Type B pancreatic cell (in vitro differentiated cells): ENCODE measurements at regions not wholly inside any gene's neighbourhood (a gene's known extent, or its start where the extent isn't known, plus 50 kb on each side); places are given as distances from the start of the nearest gene placed in this dataset.

Source experiments
- DNase-seq: peaks from one replicate; pipeline ENCODE4 v3.0.0; 2021; ENCODE audit warnings: mixed read lengths; ENCODE audit not compliant: unreplicated experiment; ENCODE audit errors: extremely low spot score
- H3K27ac Mint-ChIP-seq: 2 replicates; pipeline ENCODE4 v1.8.0; 2021; ENCODE audit warnings: mild to moderate bottlenecking, mixed read lengths
- H3K27me3 Mint-ChIP-seq: 2 replicates; pipeline ENCODE4 v1.8.0; 2021; ENCODE audit warnings: mixed read lengths
- H3K36me3 Mint-ChIP-seq: 2 replicates; pipeline ENCODE4 v1.8.0; 2021; ENCODE audit warnings: mixed read lengths
- H3K4me1 Mint-ChIP-seq: one replicate; pipeline ENCODE4 v1.8.0; 2021; ENCODE audit warnings: mixed read lengths; ENCODE audit not compliant: unreplicated experiment
- H3K4me3 Mint-ChIP-seq: 2 replicates; pipeline ENCODE4 v1.8.0; 2021; ENCODE audit warnings: mild to moderate bottlenecking, mixed read lengths
- H3K9me3 Mint-ChIP-seq: 2 replicates; pipeline ENCODE4 v1.8.0; 2021; ENCODE audit warnings: mixed read lengths
- CTCF ChIP-seq: fragments of 200-600 bp; sonication (generic); conservative IDR thresholded peaks from 2 replicates; pipeline ENCODE4 v1.5.0; 2021; ENCODE audit warnings: antibody characterized with exemption, mild to moderate bottlenecking

GRCh38 chr2:71891719-71892422 is 255.8 kb downstream of the CYP26B1 start:
- no peak overlapping the region for H3K4me3 Mint-ChIP-seq
- H3K27me3 Mint-ChIP-seq: peaks cover 4% of the 10 kb centered on the region
- peaks cover 8% of the 10 kb centered on the region for H3K4me1 Mint-ChIP-seq
- H3K27ac Mint-ChIP-seq: no peak overlapping the region
- DNase-seq: peak; percentile 40
- TF ChIP-seq CTCF: no peak
- H3K36me3 Mint-ChIP-seq: no peaks in the 10 kb centered on the region
- H3K9me3 Mint-ChIP-seq: no peaks in the 10 kb centered on the region

- peaks cover 9% of the 10 kb centered on the region for H3K27me3 Mint-ChIP-seq
- no peak overlapping the region for H3K27ac Mint-ChIP-seq
- H3K4me1 Mint-ChIP-seq: peaks cover 8% of the 10 kb centered on the region
- DNase-seq: peak; percentile 48
- no peak for TF ChIP-seq CTCF
- H3K9me3 Mint-ChIP-seq: no peaks in the 10 kb centered on the region
- H3K4me3 Mint-ChIP-seq: no peak overlapping the region
- no peaks in the 10 kb centered on the region for H3K36me3 Mint-ChIP-seq
Measured at GRCh38 chr2:71891155-71891554, 256.5 kb downstream of the CYP26B1 start.

DNA sequence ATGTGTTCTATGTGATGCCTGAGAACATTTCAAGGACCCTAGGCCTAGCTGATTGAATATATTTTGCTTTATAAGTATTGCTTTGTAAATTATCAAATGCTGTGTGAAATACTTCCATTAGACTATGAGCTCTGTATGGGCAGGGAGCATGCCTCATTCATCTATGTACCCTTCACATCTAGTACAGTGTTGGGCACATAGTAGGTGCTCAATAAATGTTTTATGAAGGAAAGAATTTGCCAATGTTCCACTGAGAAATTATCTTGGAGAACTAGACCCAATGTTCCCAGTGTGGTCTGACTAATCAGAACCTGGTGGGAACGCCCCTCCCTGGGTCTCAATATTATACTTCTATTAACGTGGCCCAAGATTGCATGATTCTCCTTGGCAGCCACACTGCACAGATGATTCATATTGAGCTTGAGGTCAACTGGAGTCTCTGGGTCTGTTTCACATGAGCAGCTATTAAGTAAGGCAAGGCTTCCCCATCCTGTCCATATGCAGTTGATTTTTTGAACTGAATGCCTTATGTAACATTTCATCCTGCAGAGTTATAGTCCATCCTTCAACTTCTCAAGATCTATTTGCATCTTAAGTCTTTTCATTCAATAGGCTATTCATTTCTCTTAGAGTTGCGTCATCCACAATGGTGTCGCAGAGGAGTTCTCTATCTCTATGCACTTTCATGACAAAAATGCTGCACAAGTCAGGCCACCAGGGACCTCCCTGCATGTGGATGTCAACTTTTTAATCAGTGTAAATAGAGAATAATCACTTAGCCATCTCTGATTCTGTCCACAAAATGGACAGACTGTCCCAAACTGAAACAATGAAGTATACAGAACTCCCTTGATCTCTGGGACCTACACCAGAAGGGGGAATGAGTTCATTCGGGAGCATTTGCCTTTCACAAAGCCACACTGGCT is 257.6 kb downstream of the CYP26B1 start:
- peaks cover 10% of the 10 kb centered on the region for H3K27me3 Mint-ChIP-seq

GRCh38 chr2:71888751-71889445 is 258.8 kb downstream of the CYP26B1 start:
- Mint-ChIP-seq H3K4me1 (peaks cover 4% of the 10 kb centered on the region), H3K36me3 (no peaks in the 10 kb centered on the region), H3K9me3 (no peaks in the 10 kb centered on the region), H3K4me3 (no peak overlapping the region), H3K27ac (no peak overlapping the region), H3K27me3 (peaks cover 10% of the 10 kb centered on the region)
- TF ChIP-seq CTCF: no peak
- DNase-seq: no peak

More for the DNA sequence above, 257.6 kb downstream of the CYP26B1 start:
- Mint-ChIP-seq H3K9me3 (no peaks in the 10 kb centered on the region), H3K27ac (no peak overlapping the region), H3K4me1 (peaks cover 6% of the 10 kb centered on the region), H3K4me3 (no peak overlapping the region), H3K36me3 (no peaks in the 10 kb centered on the region)
- DNase-seq: no peak
- TF ChIP-seq CTCF: no peak

GRCh38 chr2:71887196-71887595 is 260.5 kb downstream of the CYP26B1 start:
- no peak for TF ChIP-seq CTCF
- Mint-ChIP-seq H3K4me1 (peaks cover 17% of the 10 kb centered on the region), H3K9me3 (no peaks in the 10 kb centered on the region), H3K36me3 (no peaks in the 10 kb centered on the region), H3K4me3 (no peak overlapping the region), H3K27ac (no peak overlapping the region), H3K27me3 (peaks cover 10% of the 10 kb centered on the region)
- no peak for DNase-seq
